ENCODE measurements at regions not wholly inside any gene's neighbourhood (a gene's known extent, or its start where the extent isn't known, plus 50 kb on each side); places are given as distances from the start of the nearest gene placed in this dataset.

- Histone ChIP-seq H3K4me3 (ENCODE audit: low read depth, low read length) (no peak overlapping the region), H3K27ac (no peak overlapping the region), H3K27me3 (ENCODE audit: insufficient read depth, low read depth, severe bottlenecking) (no peaks in the 10 kb centered on the region), H3K9me3 (ENCODE audit: severe bottlenecking) (no peaks in the 10 kb centered on the region), H3K36me3 (no peaks in the 10 kb centered on the region)
- no peak for TF ChIP-seq CTCF (IDR thresholded peaks at IDR 0.05; ENCODE audit: low read depth, low read length)
- no peak for DNase-seq
These were observed 151.7 kb upstream of the FUT8 start for GRCh38 chr14:65260786-65261185.

- H3K27ac ChIP-seq = no peak overlapping the region
- H3K4me3 ChIP-seq (ENCODE audit: low read depth, low read length) = no peak overlapping the region
- no peaks in the 10 kb centered on the region for H3K9me3 ChIP-seq (ENCODE audit: severe bottlenecking)
- H3K36me3 ChIP-seq = no peaks in the 10 kb centered on the region
- no peaks in the 10 kb centered on the region for H3K27me3 ChIP-seq (ENCODE audit: insufficient read depth, low read depth, severe bottlenecking)
- DNase-seq = no peak
- no peak for TF ChIP-seq CTCF (IDR thresholded peaks at IDR 0.05; ENCODE audit: low read depth, low read length)
These were observed 151.1 kb upstream of the FUT8 start for GRCh38 chr14:65261425-65261920.

- peak; percentile 68 for DNase-seq
- Histone ChIP-seq H3K9me3 (ENCODE audit: severe bottlenecking) (no peaks in the 10 kb centered on the region), H3K36me3 (no peaks in the 10 kb centered on the region), H3K4me3 (ENCODE audit: low read depth, low read length) (no peak overlapping the region), H3K27ac (no peak overlapping the region), H3K27me3 (ENCODE audit: insufficient read depth, low read depth, severe bottlenecking) (no peaks in the 10 kb centered on the region)
- TF ChIP-seq CTCF (IDR thresholded peaks at IDR 0.05; ENCODE audit: low read depth, low read length) = no peak
These were observed 150.6 kb upstream of the FUT8 start for GRCh38 chr14:65261946-65262345.

GRCh38 chr14:65263177-65263788 is 149.2 kb upstream of the FUT8 start:
- TF ChIP-seq CTCF (IDR thresholded peaks at IDR 0.05; ENCODE audit: low read depth, low read length) = no peak
- H3K36me3 ChIP-seq = no peaks in the 10 kb centered on the region
- H3K4me3 ChIP-seq (ENCODE audit: low read depth, low read length) = no peak overlapping the region
- no peak overlapping the region for H3K27ac ChIP-seq
- no peak for DNase-seq
- H3K27me3 ChIP-seq (ENCODE audit: insufficient read depth, low read depth, severe bottlenecking) = no peaks in the 10 kb centered on the region
- no peaks in the 10 kb centered on the region for H3K9me3 ChIP-seq (ENCODE audit: severe bottlenecking)

GRCh38 chr14:65267856-65268255 is 144.7 kb upstream of the FUT8 start:
- Histone ChIP-seq H3K4me3 (ENCODE audit: low read depth, low read length) (no peak overlapping the region), H3K27me3 (ENCODE audit: insufficient read depth, low read depth, severe bottlenecking) (no peaks in the 10 kb centered on the region), H3K36me3 (no peaks in the 10 kb centered on the region), H3K9me3 (ENCODE audit: severe bottlenecking) (no peaks in the 10 kb centered on the region), H3K27ac (no peak overlapping the region)
- TF ChIP-seq CTCF (IDR thresholded peaks at IDR 0.05; ENCODE audit: low read depth, low read length) = no peak
- DNase-seq = no peak

GRCh38 chr14:65268594-65268993 is 143.9 kb upstream of the FUT8 start:
- no peaks in the 10 kb centered on the region for H3K36me3 ChIP-seq
- H3K4me3 ChIP-seq (ENCODE audit: low read depth, low read length) = no peak overlapping the region
- H3K27ac ChIP-seq = no peak overlapping the region
- H3K27me3 ChIP-seq (ENCODE audit: insufficient read depth, low read depth, severe bottlenecking) = no peaks in the 10 kb centered on the region
- DNase-seq = no peak
- H3K9me3 ChIP-seq (ENCODE audit: severe bottlenecking) = no peaks in the 10 kb centered on the region
- TF ChIP-seq CTCF (IDR thresholded peaks at IDR 0.05; ENCODE audit: low read depth, low read length) = no peak

Data from WERI-Rb-1 (cell line).